Stimulated activated CD4-positive, alpha-beta T cell treated with anti-CD3 and anti-CD28 coated beads, Interleukin-4, amount 100 ng/mL, for 1 hour (primary cell): ENCODE measurements at regions not wholly inside any gene's neighbourhood (a gene's known extent, or its start where the extent isn't known, plus 50 kb on each side); places are given as distances from the start of the nearest gene placed in this dataset.
"Not testable (repeated sequence)": the region's sequence is repeated elsewhere in the genome, so short reads cannot be mapped to it uniquely, and the experiment has no call there.

Source experiments
- DNase-seq: peaks from one replicate; pipeline ENCODE4 v3.0.0-alpha.2; 2020

DNA sequence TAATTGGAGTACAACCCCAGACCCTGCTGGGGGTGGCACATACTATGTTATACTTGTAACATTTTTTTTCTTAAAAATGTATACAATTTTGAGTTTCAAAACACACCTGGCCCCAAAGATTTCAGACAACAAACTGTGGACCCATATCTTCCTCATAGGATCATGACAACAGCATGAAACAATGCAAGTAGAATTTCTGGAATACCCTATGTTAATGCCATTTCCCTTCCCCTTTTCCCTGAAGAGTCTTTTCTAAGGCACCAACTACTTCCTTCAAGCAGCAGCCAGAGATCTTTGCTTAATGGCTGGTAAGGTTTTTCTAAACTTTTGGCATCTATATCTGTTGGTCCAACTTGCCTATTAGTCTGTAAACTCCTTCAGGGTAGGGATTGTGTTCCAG, 99.9 kb upstream of the SERBP1 start:
- DNase-seq = no peak

DNA sequence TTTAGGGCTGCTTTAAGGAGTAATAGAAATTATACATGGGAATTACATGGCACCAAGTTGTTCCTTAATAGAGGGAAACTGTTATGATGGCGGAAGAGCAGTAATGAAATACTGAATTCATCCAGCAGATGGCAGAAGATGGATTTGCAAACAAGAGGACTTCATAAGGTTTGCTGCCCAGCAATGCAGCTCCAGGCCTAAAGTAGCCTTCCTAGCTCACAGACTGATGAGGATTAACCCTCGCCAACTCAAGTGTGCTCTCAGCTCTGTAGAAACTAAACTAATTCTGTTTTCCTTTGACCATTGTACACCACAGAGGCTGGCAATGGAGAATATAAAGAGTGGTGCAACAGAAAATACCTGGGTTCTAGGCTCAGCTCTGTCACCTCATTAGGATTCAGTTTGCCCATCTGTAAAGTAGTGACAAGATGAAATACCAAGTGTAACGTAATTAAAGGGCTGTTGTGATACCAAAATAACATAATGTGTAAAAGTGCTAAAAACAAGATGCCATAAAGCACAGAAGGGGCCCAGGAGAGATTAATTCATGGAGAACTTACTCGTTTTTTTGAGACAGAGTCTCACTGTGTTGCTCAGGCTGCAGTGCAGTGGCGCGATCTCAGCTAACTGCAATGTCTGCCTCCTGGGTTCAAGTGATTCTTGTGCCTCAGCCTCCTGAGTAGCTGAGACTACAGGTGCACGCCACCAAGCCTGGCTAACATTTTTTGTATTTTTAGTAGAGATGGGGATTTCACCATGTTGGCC, 102.4 kb upstream of the SERBP1 start:
- no peak for DNase-seq

DNA sequence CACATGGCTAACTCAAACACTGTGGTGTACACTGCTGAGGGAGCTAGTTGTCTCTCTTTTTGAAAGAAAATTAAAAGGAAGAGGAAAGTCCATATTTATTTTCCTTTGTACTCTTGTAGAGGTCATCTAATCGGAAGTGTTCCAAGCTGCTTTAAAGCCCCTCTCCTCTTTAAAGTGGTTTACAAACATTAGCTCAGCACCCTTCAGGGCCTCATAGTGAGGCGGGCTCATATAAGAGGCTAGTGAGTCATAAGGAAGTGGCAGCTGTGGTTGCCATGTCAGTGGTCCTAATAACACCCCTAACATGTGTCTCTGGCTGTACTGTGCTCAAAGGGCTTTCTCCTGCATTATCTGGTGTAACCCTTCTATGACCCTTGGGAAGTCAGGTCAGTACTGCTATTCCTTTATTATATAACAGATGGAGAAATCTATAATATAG, 104.4 kb upstream of the SERBP1 start:
- DNase-seq = no peak

DNA sequence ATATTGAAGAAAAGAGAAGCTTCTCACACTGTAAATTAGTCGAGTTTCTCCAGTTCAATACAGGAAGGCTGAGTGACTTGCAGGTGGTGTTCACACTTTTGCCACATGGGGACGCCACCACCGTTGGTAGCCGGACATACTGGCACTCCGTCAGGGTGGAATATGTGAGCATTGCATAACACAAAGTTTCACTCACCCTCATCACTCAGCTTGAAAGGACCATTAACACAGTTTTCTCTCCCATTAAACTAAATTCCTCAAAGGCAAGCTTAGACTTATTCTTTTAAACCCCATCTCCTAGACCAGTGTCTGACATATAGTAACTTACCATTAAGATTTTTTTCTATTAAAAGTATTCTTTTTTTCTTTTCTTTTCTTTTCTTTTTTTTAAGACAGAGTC, 105.3 kb upstream of the SERBP1 start:
- DNase-seq = peak; percentile 45

DNA sequence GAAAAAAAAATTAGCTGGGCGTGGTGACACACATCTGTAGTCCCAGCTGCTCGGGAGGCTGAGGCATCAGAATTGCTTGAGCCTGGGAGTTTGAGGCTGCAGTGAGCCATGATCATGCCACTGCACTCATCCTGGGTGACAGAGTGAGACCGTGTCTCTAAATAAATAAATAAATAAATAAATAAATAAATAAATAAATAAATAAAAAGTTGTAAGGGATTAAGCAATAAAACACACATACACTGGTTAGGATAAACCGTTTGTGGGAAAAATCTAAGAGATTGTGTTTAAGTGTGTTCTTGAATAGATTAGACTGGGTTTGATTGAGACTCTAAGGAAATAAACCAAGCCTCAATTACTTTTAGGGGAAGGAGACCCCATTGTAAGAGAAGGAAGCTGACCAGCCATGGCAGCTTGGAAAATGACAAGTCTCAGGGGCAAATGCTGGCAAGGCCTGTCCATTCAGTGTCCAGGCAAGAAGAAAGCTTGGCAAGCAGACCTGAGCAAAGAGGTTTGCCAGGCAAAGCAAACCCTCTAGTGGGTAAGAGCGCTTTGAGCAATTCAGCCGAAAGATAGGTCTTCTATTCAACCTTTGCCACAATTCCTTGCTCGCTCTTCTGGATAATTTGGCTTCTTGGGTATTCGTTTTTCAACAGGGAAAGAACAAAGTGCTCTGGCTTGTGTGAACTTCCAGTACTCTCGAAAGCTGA, 106.9 kb upstream of the SERBP1 start:
- no peak for DNase-seq

DNA sequence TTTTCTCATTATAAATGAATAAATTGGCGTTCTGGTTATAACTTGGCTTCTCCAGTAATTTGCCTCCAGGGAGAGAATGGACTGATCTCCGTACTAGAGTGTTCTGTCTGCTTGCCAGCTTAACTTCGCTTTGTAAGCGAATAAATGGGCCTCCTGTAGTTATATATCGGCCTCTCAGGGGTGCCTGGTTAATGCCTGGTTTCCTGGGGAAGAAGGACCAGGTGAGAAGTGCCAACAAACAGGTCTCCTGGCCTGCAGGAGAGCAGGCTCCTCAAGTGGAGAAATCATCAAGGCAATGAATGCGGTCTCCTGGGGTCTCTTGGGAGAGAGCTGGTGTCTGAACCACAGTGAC, 107.4 kb upstream of the SERBP1 start:
- DNase-seq = no peak

DNA sequence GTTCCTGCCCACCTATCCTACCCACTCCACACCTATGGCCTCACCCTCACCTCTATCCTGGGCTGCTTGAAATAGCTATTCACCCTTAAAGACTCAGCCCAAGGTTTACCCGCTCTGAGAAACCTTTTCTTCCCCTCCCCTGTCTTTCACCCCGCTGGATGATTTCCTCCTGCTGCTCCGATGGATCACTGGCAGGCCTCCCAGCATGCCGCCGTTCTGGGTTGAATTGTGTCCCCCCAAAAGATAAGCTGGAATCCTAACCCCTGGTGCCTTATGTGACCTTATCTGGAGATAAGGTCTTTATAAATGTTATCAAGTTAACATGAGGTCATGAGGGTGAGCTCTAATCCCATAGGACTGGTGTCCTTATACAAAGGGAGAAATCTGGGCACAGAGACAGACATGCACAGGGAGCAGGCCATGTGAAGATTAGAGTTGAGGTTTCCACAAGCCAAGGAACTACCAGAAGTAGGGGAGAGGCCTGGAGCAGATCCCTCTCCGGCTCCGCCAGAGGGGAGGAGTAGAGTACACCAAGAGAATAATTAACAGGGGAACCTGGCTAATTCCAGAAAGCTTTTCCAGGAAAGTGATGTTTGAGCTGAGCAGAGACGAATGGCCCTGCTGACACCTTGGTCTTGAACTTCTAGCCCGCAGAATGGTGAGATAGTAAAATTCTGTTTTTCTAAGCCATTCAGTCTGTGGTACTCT, 110.0 kb upstream of the SERBP1 start:
- no peak for DNase-seq

DNA sequence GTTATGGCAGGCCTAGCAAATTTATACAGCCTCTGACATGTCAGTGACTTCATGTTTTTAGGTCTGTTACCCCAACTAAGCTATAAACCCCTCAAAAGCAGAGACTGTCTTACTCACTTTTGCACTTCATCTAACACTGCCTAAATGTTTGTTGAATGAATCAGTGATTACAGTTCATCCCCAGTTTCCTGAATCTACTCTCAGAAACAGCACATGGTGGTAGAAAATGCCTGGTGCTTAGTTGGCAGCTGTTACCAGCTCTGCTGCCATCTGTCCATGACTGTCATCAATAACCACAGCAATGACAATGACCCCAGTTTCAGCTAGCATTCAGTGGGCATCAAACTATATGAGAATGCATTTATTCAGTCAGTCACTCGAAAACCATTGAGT, 110.5 kb upstream of the SERBP1 start:
- no peak for DNase-seq

DNA sequence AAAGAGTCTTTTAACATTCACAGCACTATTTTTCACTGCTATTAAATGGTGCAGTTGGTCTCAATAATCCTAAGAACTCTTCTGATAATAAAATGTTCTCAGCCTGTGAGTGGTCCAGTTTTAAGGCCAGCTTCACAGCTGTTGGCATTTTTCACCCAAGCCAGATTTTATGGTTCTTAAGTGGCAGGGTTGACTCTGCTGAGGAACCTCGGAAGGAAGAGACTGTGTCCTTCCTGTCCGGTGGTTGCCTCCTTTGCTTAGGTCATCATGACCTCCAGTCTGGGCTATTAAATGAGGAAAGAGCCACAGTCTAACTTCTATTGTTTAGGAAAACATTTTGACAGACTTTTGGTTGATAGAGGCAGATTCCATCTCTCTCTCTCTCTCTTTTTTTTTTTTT, 112.5 kb upstream of the SERBP1 start:
- DNase-seq = no peak

DNA sequence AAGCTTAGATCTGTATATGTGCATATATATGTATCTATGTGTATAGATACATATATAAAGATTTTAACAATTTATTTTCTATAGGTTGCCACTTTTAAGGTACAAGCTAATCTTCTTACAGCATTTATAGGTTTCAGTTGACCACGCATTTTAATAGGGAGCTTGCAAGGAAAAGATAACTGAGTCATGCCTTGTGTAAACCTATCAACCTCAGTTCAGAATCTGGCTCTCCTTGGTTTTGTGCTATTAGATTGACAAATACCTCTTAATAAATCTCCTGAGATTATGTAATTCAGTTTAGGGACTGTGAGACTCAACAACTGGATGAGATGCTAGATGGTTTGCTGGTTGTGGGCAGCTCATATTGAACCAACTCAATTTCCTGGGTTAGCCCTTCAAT, 114.7 kb upstream of the SERBP1 start:
- DNase-seq = no peak

DNA sequence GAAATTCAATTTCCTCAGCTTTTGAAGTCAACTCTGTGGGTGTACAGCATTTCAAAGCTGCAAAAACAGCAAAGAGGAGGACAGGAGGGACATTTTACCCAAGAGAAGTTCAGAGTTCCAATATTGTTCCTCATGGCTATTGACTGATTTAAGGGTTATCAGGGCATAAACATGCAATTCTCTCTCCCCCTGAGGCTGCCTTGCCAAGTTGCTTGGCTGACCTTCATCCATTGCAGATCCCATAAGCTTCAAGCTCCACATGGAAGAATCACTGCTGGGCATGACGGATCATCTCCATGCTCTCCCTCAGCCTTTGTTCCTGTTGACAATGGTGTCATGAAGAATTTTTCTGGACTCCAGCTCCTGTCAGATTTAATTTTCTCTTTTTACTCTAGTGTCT, 115.2 kb upstream of the SERBP1 start:
- no peak for DNase-seq

DNA sequence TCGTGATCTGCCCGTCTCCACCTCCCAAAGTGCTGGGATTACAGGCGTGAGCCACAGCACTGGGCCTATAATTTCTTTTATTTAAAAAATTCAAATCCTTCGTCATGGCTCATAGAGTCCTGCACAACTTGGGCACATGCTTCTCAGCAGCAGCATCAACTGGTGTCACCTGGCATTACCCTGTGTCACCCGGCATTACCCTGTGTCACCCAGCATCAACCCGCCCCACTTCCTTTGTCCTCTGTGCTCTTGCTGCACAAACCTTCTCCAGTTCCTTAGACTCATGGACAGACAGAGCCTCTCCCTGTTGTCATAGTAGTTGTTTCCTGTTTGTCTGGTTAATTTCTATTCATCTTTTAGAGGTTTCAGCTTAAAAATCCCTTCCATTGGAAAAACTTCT, 121.2 kb upstream of the SERBP1 start:
- DNase-seq = no peak

DNA sequence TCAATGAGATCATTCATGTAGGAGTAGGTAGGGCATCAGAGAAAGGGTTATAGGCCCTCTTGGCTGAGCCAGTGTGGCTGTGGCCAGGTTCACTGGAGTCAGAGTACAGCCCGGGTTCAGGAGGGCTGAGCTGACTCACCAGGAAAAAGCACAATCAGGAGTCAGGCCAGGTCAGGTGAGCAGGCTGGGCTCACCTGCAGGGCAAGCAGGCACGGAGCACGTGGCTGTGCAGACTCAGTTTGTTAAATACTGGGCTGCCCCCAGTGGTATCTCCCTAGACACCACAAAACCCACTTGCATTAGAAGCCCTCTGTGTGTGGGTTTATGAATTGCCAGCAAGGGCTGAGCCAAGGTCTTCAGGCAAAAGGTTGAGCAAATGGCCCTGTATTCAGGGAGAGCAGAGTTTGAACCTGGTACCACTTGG, 122.1 kb upstream of the SERBP1 start:
- DNase-seq = no peak

DNA sequence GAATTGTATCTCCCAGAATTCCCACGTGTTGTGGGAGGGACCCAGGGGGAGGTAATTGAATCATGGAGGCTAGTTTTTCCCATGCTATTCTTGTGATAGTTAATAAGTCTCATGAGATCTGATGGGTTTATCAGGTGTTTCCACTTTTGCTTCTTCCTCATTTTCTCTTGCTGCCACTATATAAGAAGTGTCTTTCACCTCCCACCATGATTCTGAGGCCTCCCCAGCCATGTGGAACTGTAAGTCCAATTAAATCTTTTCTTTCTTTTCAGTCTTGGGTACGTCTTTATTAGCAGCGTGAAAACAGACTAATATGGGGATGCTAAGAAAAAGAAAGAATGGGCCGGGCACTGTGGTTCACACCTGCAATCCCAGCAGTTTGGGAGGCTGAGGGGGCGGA, 124.0 kb upstream of the SERBP1 start:
- DNase-seq = not testable (repeated sequence)

DNA sequence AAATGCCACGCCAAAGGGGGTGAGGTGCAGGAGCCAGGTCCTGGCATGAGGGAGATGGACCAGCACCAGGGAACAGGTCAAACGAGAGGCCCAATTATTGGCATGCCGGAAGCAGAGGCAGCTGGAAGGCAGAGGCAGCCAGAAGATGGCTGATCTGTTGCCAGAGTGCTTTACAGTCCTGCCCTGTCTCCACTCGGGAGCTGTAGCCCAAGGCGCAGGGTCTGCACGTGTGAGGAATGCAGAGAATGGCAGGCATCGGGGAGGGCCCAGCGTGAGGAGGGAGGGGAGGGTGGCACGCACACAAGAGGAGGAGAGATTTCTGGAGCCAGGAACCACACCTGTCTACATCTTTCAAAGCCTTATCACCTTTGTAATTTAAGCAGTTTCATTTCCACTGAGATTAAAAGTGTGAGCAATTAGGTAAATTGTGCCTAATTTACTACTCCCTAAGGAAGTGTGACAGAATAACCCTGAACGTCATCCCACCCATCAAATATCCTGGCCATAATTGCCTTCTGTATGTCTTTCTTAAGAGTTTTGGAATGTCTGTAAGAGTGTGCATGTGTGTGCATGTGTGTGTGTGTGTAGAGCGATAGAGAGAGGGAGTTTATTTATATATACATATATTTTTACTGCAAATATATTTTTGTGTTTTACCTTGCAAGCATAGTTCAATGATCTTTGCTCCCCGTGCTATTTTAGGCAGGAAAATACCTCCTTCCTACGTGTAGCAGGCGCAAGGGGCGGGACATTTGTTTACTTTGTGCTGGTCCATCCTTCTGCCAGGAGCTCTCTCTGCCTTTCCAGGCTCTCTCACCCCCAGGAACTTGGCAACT, 125.5 kb upstream of the SERBP1 start:
- no peak for DNase-seq

DNA sequence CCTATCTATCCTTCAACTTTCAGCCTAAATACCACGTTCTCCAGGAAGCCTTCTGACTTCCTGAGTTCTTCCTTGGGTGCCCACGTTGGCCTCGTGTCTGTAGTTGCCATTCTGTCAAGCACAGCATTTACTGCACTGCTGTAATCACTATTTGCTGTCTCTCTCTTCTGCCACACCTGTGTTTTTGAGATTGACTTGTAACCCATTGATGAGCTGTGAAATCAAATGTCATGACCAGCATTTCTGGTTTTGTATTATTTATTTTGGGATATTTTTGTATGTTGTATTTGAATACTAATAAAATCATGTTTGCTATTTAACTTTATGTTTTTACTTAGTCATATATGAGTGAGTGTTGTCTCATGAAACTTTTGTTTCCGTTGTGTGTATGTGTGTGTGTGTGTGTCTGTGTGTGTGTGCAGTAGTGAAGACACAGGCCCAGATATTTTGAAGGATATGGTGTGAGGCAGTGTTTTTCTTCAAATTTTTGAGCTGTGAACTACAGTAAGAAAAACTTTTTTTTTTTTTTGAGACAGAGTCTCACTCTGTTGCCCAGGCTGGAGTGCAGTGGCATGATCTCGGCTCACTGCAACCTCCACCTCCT, 126.2 kb upstream of the SERBP1 start:
- no peak for DNase-seq

DNA sequence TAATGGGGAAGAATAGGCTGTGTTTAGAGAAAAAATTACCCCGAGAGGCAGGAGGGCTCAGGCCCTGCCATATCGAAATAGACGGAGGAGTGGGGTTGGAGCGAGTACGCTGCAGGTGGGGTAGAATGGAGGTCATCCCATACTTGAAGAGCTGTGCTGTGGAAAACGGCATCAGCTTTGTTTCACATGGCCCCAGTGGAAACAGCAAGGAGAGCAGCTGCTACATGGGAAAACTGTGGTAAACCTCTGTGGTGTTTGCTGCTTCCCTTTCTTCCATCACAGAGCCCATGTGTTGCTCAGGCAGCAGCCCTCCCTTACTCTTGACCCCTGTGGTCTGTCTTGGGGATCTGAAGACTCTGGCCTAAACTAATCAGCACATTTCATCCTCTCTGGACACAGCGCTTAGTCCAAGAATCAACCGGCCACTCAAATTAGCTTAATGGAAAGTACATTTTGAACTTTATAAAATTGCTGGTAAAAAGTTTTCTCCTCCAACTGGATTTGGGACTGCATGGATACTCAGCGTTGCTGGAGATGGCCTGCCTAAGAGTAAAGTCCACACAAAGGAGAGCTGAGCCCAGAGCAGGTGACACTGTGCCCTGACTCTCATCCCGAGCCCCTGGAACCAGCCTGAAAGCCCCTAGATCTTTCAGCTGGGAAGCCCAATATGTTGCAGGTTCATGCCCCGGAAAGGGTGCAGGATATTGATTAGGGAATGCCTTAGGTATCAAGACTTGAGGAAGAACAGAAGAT, 127.1 kb upstream of the GADD45A start:
- no peak for DNase-seq

DNA sequence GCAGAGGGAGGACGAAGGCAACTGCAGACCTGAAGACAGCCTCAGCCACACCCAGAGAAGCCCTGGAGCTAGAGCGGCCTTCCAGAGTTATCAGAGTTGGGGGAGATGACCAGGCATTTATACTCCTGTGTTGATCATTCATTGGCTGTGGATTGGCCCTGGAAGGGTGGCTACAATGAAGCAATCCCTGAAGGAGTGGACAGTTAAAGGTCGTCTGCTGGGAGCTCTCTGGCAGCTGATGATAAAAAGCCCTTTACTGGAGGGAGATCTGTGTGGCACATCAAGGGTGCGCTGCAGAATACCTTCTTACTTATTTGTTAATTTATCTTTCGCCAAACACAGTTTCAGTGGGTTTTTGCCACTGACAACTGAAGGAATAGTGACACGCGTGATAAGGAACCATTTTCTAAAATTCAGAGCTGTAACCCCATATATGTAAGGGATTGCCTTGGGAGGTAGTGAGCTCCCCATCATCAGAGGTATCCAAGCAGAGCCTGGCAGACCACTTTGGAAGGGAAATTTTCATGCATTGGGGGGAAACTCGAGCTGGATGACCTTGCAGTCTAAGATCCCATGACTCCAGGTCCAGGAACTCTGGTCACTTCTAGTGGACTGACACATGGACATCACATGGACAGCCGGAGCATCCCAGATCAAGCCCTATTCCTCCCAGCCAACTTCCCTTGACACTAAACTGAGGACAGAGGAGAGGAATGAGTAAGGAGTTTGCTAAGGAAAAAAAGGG, 126.4 kb upstream of the GADD45A start:
- no peak for DNase-seq

DNA sequence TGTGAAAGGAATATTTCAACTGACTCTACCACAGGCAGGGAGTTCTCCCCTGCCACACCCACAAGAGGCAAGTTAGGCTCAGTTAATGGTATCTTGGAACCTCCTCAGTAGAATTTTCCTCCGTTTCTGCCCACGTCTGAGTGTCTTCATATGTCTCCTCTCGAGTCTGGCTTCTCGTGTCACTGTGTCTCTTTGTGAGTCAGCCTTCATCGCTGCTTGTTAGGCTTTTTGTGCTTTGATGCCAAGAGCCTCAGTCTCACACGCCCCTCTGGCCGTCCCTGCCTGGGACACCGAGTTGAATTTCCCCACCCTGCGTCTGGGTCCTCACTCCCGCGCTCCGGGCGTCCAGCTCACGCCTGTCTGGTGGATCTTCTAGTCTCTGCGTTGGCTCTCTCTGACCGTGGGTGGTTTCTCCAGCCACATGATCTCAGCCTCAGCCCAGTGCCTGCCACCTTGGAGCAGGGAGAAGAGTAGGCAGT, 125.7 kb upstream of the GADD45A start:
- DNase-seq = no peak

DNA sequence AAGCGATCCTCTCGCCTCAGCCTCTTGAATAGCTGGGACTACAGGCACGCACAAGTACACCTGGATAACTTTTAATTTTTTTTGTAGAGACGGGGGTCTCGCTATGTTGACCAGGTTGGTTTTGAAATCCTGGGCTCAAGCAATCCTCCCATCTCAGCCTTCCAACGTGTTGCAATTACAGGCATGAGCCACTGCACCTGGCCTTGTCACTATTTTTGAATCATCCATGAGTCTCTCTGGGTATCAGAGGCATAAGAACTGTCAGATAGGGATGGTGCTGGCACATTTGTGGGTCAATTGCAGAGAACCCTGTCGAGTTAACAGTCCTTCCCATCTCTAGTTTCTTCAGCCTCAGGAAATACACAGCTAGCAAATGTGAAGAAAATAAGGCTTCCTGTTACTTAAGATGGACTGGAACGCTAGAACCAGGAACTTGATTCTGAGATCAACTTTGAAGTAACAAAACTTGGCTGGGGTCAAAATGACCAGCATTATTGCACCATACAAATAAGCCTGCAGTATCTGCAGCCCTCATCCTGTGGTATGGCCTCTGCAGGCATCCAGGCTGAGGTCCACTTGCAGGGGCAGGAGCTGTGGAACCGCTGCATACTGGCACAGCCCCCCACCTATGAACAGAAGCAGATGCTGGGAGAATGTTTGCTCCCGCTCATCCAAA, 124.3 kb upstream of the GADD45A start:
- DNase-seq = no peak
